Smooth muscle cell (in vitro differentiated cells): ENCODE measurements at regions not wholly inside any gene's neighbourhood (a gene's known extent, or its start where the extent isn't known, plus 50 kb on each side); places are given as distances from the start of the nearest gene placed in this dataset.
"Not testable (repeated sequence)": the region's sequence is repeated elsewhere in the genome, so short reads cannot be mapped to it uniquely, and the experiment has no call there.

Experiments
- DNase-seq: peaks from one replicate; lab custom pipeline; 2025; ENCODE audit not compliant: unreplicated experiment; lab: John Stamatoyannopoulos, UW
- H2AFZ ChIP-seq: fragments of 200-600 bp; sonication (generic); 2 replicates; pipeline ENCODE4 v1.6.0; 2016; ENCODE audit warnings: antibody characterized with exemption, low read depth, mild to moderate bottlenecking
- H3F3A ChIP-seq: fragments of 200-600 bp; sonication (generic); 2 replicates; pipeline ENCODE4 v1.6.0; 2017; ENCODE audit warnings: antibody characterized with exemption, low read depth
- H3K27ac ChIP-seq: fragments of 200-600 bp; sonication (generic); 2 replicates; pipeline ENCODE4 v1.5.1; 2016; ENCODE audit warnings: low read depth, mild to moderate bottlenecking
- H3K27me3 ChIP-seq: fragments of 200-600 bp; sonication (generic); 2 replicates; pipeline ENCODE4 v1.6.1; 2016; ENCODE audit warnings: low read depth, mild to moderate bottlenecking
- H3K36me3 ChIP-seq: fragments of 200-600 bp; sonication (generic); 2 replicates; pipeline ENCODE4 v1.5.1; 2016; ENCODE audit warnings: low read depth
- H3K4me1 ChIP-seq: fragments of 200-600 bp; sonication (generic); 2 replicates; pipeline ENCODE4 v1.5.1; 2016; ENCODE audit warnings: low read depth
- H3K4me2 ChIP-seq: fragments of 200-600 bp; sonication (generic); 2 replicates; pipeline ENCODE4 v1.6.0; 2016; ENCODE audit warnings: mild to moderate bottlenecking
- H3K4me3 ChIP-seq: fragments of 200-600 bp; sonication (generic); 2 replicates; pipeline ENCODE4 v1.5.1; 2016; ENCODE audit warnings: mild to moderate bottlenecking
- H3K79me2 ChIP-seq: fragments of 200-600 bp; sonication (generic); 2 replicates; pipeline ENCODE4 v1.6.0; 2016; ENCODE audit warnings: low read depth, mild to moderate bottlenecking
- H3K9ac ChIP-seq: fragments of 200-600 bp; sonication (generic); 2 replicates; pipeline ENCODE4 v1.6.0; 2016; ENCODE audit warnings: low read depth
- H3K9me3 ChIP-seq: fragments of 200-600 bp; sonication (generic); replicated peaks from 2 replicates; pipeline ENCODE4 v1.5.1; 2016; ENCODE audit warnings: low read depth
- H4K20me1 ChIP-seq: fragments of 200-600 bp; sonication (generic); 2 replicates; pipeline ENCODE4 v1.6.0; 2016; ENCODE audit warnings: low read depth
- WGBS: methylation state at CpG from one replicate; pipeline ENCODE4 v1.1.7; 2016; ENCODE audit warnings: low lambda C conversion rate; 5-methylcytosine and 5-hydroxymethylcytosine counted together

DNA sequence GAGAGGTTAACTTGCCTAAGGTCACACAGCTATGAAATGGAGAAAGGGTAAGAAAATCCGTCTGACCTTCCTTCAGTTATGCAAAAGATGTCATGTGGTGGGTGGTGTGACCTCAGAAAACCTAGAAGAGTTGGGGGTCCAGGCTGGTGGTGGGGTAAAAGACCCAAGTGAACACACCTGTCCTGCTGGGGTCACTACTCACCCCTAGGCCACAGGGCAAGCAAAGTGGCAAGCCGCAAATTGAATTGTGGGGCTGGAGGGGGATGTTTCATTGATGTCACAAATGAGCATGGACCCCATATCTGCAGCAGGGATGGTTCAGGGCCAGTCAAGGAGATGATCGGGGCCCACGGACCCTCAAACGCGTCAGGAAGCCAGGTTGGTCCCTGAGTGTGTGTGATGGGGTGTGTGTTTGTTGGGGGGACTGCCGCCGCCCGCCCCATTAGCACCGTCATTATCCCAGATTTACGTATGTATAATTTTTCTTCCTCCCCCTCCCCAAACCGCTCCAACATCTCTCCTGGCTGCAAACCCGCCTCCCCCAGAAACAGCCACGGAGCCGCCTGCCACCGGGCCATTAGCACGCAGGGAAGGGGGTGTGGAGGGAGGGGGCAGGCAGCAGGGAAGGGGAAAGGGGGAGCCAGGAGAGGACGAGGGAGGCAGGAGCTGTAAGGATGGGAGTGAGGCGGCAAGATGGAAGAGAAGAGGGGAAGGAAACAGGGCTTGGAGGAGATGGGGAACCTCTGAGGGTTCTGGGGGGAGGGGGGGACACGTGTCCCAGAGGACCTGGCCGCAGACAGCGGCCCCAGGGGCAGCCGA lies 157.4 kb downstream of the CRLF3 start:
- H3K27me3 ChIP-seq, H3K36me3 ChIP-seq, H3K9me3 ChIP-seq, H3K9ac ChIP-seq, H4K20me1 ChIP-seq, H3K79me2 ChIP-seq, H3K27ac ChIP-seq, H2AFZ ChIP-seq, H3K4me1 ChIP-seq, H3F3A ChIP-seq, DNase-seq: not testable (repeated sequence)
- 48% methylated on average over 10 of the region's 23 CpGs for WGBS
- peak overlapping the region; percentile 54 for H3K4me3 ChIP-seq
- peak overlapping the region; percentile 83 for H3K4me2 ChIP-seq

DNA sequence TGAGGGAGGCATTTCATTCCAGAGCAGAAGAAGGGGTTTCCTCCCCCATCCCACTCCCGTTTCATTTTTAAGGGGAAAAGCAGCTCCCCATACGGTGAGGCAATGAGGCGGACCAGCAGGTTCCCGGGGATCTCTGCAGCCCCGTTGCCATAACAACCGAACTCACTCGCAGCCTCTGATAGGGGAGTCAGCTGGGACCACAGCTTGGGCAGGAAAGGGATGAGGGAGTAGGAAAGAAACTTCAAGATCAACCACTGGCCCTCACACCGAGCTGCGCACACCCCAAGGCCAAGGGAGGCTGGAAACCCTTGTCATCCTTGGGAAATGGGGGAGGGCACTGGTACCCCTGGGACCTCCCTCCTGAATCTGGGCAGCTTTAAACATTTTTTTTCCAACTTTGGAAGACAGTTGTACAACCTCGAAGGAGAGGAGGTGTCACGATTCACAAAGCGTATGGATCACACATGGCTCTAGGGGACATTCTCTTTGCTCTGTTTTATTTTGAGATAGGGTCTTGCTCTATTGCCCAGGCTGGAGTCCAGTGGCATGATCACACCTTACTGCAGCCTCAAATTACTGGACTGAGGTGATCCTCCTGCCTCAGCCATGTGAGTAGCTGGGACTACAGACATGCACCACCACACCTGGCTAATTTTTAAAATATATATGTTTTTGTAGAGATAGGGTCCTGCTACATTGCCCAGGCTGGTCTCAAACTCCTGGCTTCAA lies 160.6 kb downstream of the CRLF3 start:
- not testable (repeated sequence) for H3K9ac ChIP-seq, DNase-seq
- WGBS = 51% methylated on average over 12 of the region's 12 CpGs

GRCh38 chr17:30657148-30657547 lies 167.3 kb downstream of the CRLF3 start:
- H4K20me1 ChIP-seq, H3K27me3 ChIP-seq, H3K27ac ChIP-seq, H3K4me3 ChIP-seq, DNase-seq, H3K36me3 ChIP-seq, H2AFZ ChIP-seq, H3K4me1 ChIP-seq, H3K79me2 ChIP-seq, H3K9me3 ChIP-seq, H3F3A ChIP-seq, H3K9ac ChIP-seq, H3K4me2 ChIP-seq: not testable (repeated sequence)
- 73% methylated on average over 3 of the region's 4 CpGs for whole genome bisulfite sequencing

More for the DNA sequence above, 160.6 kb downstream of the CRLF3 start:
- H3K4me1 ChIP-seq, H3F3A ChIP-seq, H3K79me2 ChIP-seq, H3K9me3 ChIP-seq, H3K4me3 ChIP-seq, H3K36me3 ChIP-seq, H3K27me3 ChIP-seq, H2AFZ ChIP-seq, H4K20me1 ChIP-seq, H3K4me2 ChIP-seq, H3K27ac ChIP-seq: not testable (repeated sequence)

DNA sequence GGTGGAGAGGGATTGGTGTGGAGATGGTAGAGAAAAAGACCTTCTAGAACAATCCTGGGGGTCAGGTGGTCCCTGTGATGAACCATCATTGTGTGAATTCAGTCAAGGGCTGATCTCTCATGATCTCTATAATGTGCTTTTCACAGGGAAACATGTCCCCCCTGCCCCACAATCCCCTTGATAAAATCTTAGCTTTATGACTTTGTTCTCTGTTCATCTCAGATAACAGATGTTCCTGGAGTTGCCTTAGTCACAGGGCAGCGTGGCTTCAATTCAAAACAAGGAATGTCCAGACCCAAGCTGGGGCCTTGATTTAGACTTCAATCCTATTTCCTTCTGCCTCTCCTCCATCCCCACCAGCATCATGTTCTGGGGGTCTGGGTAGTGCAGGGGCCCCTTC lies 171.5 kb downstream of the CRLF3 start:
- not testable (repeated sequence) for DNase-seq, H3K4me2 ChIP-seq, H3K27ac ChIP-seq, H3K9me3 ChIP-seq, H3F3A ChIP-seq, H3K36me3 ChIP-seq, H3K27me3 ChIP-seq, H3K79me2 ChIP-seq, H3K4me3 ChIP-seq, H3K9ac ChIP-seq, H2AFZ ChIP-seq, H3K4me1 ChIP-seq, H4K20me1 ChIP-seq
- 36% methylated on average over 1 of the region's 1 CpG for WGBS

DNA sequence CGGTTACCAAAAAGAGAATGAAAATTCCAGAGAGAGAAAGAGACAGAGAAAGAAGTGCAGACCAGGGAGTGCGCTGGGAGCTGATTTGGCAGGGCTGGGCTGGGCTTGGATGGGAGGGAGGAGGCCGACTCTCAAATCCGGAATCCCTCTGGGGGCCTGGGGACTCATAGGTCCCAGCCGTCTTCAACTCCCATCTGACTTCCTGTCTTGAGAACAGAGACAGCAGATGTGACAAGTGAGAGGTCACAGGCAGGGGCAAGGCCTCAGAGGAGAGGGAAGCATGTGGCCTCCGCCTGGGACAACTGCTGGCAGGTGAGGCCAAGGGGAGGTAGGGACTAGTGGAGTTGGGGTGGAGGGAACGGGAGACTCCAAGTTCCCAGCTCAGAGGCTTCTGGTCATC lies 172.9 kb downstream of the GOSR1 start:
- H3K27me3 ChIP-seq, H3K4me2 ChIP-seq: not testable (repeated sequence)
- WGBS = 92% methylated on average over 2 of the region's 7 CpGs

DNA sequence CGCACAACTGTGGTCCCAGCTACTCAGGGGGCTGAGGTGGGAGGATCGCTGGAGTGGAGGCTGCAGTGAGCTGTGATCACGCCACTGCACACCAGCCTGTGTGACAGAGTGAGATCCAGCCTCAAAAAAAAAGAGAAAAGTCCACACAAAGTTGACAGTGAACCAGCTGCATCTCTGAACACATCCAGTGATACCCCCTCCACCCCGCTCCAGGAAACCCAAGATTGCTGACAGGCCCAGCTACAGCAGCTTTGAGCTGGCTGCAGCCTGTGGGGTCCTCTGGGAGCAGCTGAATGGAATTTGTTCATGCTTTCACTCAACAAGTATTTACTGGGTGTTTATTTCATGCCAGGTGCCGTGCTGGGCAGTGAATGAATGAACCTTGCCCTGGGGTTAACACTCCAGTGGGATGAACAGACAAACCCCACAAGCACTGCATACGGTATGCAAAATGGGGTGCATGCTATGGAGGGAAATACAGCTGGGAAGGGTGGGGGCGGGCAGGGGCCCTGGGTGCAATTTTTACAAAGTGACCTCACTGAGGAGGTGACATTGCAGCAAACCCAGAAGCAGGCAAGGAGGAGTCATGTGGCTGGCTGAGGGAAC lies 170.9 kb downstream of the GOSR1 start:
- not testable (repeated sequence) for H3K9ac ChIP-seq, H3K79me2 ChIP-seq, H3K4me1 ChIP-seq, H3K4me2 ChIP-seq, DNase-seq, H3K27ac ChIP-seq, H2AFZ ChIP-seq, H3K9me3 ChIP-seq, H4K20me1 ChIP-seq, H3K36me3 ChIP-seq, H3K4me3 ChIP-seq, H3F3A ChIP-seq, H3K27me3 ChIP-seq
- 95% methylated on average over 6 of the region's 7 CpGs for WGBS

More for the DNA sequence above, 172.9 kb downstream of the GOSR1 start:
- not testable (repeated sequence) for H3K4me1 ChIP-seq, H2AFZ ChIP-seq, H3F3A ChIP-seq, H3K9me3 ChIP-seq, H3K4me3 ChIP-seq, H3K9ac ChIP-seq, H3K79me2 ChIP-seq, DNase-seq, H4K20me1 ChIP-seq, H3K27ac ChIP-seq, H3K36me3 ChIP-seq

GRCh38 chr17:30645875-30646274 lies 168.7 kb downstream of the GOSR1 start:
- H3F3A ChIP-seq, H3K27ac ChIP-seq, H2AFZ ChIP-seq, H3K27me3 ChIP-seq, H4K20me1 ChIP-seq, DNase-seq, H3K36me3 ChIP-seq, H3K4me1 ChIP-seq, H3K9ac ChIP-seq, H3K9me3 ChIP-seq, H3K4me3 ChIP-seq, H3K79me2 ChIP-seq, H3K4me2 ChIP-seq: not testable (repeated sequence)
- 18% methylated on average over 5 of the region's 7 CpGs for WGBS

- H3K27me3 ChIP-seq, H3K9me3 ChIP-seq, H3K9ac ChIP-seq, H4K20me1 ChIP-seq, H3K4me1 ChIP-seq, DNase-seq, H3K27ac ChIP-seq, H3K79me2 ChIP-seq, H3K4me2 ChIP-seq, H3F3A ChIP-seq, H3K4me3 ChIP-seq, H2AFZ ChIP-seq, H3K36me3 ChIP-seq: not testable (repeated sequence)
- WGBS = 33% methylated on average over 3 of the region's 8 CpGs
These were observed 167.5 kb downstream of the GOSR1 start for GRCh38 chr17:30644713-30645112.
